ENCODE measurements at regions not wholly inside any gene's neighbourhood (a gene's known extent, or its start where the extent isn't known, plus 50 kb on each side); places are given as distances from the start of the nearest gene placed in this dataset.

DNA sequence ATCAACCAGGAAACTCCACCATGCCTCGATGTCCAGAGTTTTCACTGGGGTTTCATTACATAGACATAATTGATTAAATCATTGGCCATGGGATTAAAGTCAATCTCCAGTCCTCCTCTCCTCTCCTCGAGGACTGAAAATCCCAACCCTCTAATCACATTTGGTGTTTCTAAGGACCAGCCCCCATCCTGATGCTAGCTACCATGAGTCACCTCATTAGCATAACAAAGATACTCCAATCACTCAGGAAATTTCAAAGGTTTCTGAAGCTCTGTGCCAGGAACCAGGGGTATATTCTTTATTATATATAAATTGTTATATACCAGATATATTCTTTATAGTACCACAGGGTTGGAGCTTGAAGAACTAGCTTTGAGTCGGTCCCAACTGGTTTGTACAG is 177.5 kb upstream of the PRNP start:
- H3K9me3 ChIP-seq: peaks cover 0 to 5% (median 0%) of the 10 kb centered on the region in 4 donors
- no peaks in the 10 kb centered on the region for H3K4me1 ChIP-seq
- intact Hi-C loops (cut with DNase I; ENCODE audit: low total_unique reads): no loop called here

DNA sequence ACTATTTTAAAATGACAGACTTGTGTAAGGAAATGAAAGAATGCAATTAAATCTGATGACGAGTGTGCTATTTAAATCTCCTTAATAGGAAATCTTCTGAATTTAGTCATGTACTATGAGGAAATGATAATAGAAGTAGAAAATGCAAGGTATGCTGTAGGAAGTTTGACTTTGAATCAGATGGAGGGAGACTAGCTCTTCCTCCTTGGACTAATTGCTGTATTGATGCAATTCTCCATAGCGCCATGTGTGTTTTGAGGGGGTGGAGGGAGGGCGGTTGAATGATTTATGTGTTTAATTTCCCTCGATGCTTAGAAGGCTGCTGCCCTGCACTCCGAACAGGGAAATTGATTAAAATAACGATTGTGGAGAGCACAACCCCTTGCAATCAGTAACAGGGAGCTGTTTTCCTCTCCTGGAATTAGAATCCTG is 179.0 kb upstream of the PRNP start:
- no peaks in the 10 kb centered on the region for H3K36me3 ChIP-seq
- intact Hi-C loops (cut with DNase I; ENCODE audit: low total_unique reads): no loop called here
- DNase-seq: peak in 1 of 2 donors; percentile 7
- 22 to 30% (median 27%) methylated on average over 6 of the region's 6 CpGs for WGBS, 5 donors
- H3K27ac ChIP-seq: no peak overlapping the region
- peaks cover 0 to 5% (median under 1%) of the 10 kb centered on the region in 4 donors for H3K9me3 ChIP-seq
- TF ChIP-seq, protein P1, sequence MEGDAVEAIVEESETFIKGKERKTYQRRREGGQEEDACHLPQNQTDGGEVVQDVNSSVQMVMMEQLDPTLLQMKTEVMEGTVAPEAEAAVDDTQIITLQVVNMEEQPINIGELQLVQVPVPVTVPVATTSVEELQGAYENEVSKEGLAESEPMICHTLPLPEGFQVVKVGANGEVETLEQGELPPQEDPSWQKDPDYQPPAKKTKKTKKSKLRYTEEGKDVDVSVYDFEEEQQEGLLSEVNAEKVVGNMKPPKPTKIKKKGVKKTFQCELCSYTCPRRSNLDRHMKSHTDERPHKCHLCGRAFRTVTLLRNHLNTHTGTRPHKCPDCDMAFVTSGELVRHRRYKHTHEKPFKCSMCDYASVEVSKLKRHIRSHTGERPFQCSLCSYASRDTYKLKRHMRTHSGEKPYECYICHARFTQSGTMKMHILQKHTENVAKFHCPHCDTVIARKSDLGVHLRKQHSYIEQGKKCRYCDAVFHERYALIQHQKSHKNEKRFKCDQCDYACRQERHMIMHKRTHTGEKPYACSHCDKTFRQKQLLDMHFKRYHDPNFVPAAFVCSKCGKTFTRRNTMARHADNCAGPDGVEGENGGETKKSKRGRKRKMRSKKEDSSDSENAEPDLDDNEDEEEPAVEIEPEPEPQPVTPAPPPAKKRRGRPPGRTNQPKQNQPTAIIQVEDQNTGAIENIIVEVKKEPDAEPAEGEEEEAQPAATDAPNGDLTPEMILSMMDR (IDR thresholded peaks at IDR 0.05): no peak
- no peaks in the 10 kb centered on the region for H3K27me3 ChIP-seq
- H3K4me1 ChIP-seq: no peaks in the 10 kb centered on the region
- no peak overlapping the region for H3K4me3 ChIP-seq

More for the DNA sequence above, 177.5 kb upstream of the PRNP start:
- no peak overlapping the region for H3K27ac ChIP-seq
- WGBS, 5 donors: 70 to 82% (median 79%) methylated on average over 3 of the region's 3 CpGs
- no peak for DNase-seq
- H3K36me3 ChIP-seq: no peaks in the 10 kb centered on the region
- no peak overlapping the region for H3K4me3 ChIP-seq
- H3K27me3 ChIP-seq: no peaks in the 10 kb centered on the region
- no peak for TF ChIP-seq POLR2A (IDR thresholded peaks at IDR 0.05)
- TF ChIP-seq, protein P1 (IDR thresholded peaks at IDR 0.05): no peak

DNA sequence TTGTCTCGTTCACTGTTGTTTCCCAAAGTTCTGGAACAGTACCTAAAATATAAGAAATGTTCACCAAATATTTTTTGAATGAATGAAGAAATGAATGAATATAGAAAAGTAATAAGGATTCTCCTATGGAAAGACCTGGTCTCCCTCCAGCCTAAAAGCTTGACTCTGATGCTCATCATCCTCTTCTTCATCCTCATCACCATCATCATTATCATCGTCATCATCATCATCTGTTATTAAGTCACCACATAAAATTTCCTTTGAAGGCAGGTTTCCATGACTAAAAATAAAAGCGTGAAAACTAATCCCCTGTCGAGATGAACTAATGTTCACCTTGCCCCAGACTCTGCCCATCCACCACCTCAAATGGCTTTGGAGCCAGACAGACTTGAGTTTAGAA is 181.4 kb upstream of the PRNP start:
- TF ChIP-seq POLR2A (IDR thresholded peaks at IDR 0.05) (no peak), POLR2AphosphoS5 (IDR thresholded peaks at IDR 0.05) (no peak), EP300 (IDR thresholded peaks at IDR 0.05) (no peak)
- TF ChIP-seq, protein P1 (IDR thresholded peaks at IDR 0.05): no peak
- Histone ChIP-seq H3K27ac (no peak overlapping the region), H3K27me3 (no peaks in the 10 kb centered on the region), H3K9me3 (peaks cover 0 to 15% (median 11%) of the 10 kb centered on the region in 4 donors), H3K4me1 (no peaks in the 10 kb centered on the region), H3K4me3 (no peak overlapping the region), H3K36me3 (no peaks in the 10 kb centered on the region)
- intact Hi-C loops (cut with DNase I; ENCODE audit: low total_unique reads): no loop called here
- DNase-seq: no peak
- WGBS, 5 donors: 75 to 89% (median 81%) methylated on average over 4 of the region's 4 CpGs

DNA sequence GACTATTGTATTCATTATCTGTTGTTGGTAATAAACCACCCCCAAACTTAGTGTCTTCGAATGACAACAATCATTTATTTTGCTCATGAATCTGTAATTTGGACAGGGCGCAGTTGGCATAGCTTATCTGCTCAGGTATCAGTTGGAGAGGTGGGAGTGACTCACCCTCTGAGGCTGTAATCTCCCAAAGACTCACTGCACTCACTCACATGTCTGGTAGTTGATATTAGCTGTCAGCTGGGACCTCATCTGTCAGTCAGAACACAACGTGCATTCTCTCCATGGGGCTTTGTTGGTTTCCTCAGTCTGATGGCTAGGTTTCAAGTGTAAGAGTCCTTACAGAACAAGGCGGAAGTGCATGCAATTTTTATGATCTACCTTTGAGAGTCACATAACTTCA is 183.5 kb upstream of the PRNP start:
- no peaks in the 10 kb centered on the region for H3K36me3 ChIP-seq
- intact Hi-C loops (cut with DNase I; ENCODE audit: low total_unique reads): no loop called here
- H3K9me3 ChIP-seq: peaks cover 0 to 15% (median 9%) of the 10 kb centered on the region in 4 donors
- no peak for DNase-seq
- TF ChIP-seq, protein P1 (IDR thresholded peaks at IDR 0.05): no peak
- no peak for TF ChIP-seq POLR2AphosphoS5 (IDR thresholded peaks at IDR 0.05)
- TF ChIP-seq POLR2A (IDR thresholded peaks at IDR 0.05): no peak
- TF ChIP-seq EP300 (IDR thresholded peaks at IDR 0.05): no peak
- no peak overlapping the region for H3K27ac ChIP-seq
- no peak overlapping the region for H3K4me3 ChIP-seq
- 49 to 77% (median 55%) methylated on average over 4 of the region's 4 CpGs for WGBS, 5 donors
- H3K27me3 ChIP-seq: no peaks in the 10 kb centered on the region
- no peaks in the 10 kb centered on the region for H3K4me1 ChIP-seq
